NCI-H1105 treated with DMSO at 0.1 percent for 48 hours (cell line): ENCODE measurements at regions not wholly inside any gene's neighbourhood (a gene's known extent, or its start where the extent isn't known, plus 50 kb on each side); places are given as distances from the start of the nearest gene placed in this dataset.
A peak's percentile ranks its signal among the peaks of the same experiment; 100 is the strongest.
"Not testable (repeated sequence)": the region's sequence is repeated elsewhere in the genome, so short reads cannot be mapped to it uniquely, and the experiment has no call there.

Experiments
- DNase-seq: peaks from one replicate; lab custom pipeline; 2025; lab: John Stamatoyannopoulos, UW

- peak; percentile 50 for DNase-seq
Measured at GRCh38 chr10:83983578-83984255, 155.6 kb upstream of the GHITM start.

DNA sequence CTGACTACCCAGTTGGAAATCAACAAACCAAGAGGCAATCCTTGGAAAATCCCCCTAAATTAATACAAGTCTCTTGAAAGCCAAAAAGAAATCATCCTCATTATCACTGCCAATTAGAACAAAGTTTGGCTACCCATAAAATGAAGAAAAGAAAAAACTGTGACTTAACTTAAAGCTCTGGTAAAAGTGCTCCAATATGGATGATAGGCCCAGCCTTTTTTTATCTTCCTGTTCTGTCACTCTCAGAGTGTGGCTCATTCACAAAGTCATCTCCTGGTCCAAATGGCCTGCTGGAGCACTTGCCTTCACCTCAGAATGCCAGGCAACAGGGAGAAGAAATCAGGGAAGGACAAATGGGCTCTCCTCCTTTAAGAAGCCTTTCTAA, 155.1 kb upstream of the GHITM start:
- no peak for DNase-seq

- DNase-seq = no peak
Measured at GRCh38 chr10:83986800-83987199, 152.5 kb upstream of the GHITM start.

- no peak for DNase-seq
Measured at GRCh38 chr10:83987216-83987615, 152.1 kb upstream of the GHITM start.

DNA sequence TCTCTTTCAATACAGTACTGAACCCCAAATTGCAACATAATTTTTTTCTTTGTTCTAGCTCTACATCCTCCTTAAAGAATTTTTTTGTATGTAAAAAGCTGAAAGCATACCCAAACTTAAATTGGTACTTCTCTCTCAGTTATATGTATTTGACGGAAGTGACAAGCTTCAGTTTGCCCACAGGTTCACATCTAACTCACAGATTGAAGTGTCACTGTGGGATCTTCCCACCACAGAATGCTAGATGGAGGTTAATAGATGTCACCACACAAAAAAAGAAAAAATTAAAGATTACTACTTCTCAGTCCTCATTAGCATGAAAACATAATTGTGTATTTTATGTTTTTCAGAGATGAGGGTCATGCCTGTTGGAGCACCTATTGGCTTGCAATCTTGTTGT, 150.9 kb upstream of the GHITM start:
- no peak for DNase-seq

DNA sequence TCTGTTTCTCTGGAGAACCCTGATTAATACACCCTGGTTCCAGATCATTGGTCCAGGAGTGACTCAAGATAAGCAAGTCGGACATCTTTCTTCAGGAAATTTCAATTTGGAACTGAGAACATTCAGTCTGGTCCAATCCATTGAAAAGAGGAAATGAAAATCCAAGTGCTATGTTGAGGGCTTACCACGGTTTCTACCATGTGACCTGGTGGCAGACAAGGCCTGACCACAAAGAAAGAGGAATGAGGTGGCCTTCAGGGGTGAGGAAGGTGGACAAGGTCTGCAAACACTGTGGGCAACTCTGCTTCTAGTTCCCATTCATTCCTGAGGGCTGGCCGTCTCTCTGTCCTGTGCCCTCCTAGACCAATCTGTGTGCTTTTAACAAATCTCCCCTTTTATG, 149.2 kb upstream of the GHITM start:
- no peak for DNase-seq

DNA sequence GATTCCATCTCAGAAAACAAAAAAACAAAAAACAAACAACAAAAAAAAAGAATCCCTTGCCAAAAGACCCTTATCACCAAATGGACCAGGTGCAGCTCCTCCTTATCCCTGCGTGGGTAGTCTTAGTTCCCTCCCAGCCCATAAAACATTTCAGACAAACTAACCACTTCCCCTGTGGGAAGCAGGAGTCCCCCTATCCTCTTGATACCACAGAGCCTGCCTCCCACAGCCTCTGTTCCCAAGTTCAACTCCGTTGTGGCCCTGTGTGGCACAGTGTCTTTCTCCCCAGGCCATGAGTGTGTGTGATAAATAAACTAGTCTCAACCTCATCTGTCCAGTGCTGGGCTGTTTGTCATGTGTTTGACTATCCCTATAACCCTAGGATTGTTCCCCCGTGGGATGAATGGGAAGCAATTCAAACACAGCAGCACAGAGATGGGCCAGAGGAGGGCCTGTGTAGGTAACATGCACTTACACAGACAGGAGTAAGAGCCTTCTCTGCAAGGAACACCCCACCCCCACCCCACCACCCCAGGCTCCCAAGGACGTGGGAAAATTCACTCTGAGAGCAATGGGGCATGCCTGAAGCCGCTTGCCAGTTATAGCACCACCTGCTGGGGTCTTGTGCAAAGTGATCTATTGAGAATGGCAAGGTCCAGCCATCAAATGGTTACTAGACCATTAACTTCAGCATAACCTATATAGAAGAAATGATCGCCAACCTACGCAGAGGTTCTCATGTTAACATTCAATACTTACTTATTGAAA, 147.1 kb upstream of the GHITM start:
- DNase-seq = peak; percentile 2

DNA sequence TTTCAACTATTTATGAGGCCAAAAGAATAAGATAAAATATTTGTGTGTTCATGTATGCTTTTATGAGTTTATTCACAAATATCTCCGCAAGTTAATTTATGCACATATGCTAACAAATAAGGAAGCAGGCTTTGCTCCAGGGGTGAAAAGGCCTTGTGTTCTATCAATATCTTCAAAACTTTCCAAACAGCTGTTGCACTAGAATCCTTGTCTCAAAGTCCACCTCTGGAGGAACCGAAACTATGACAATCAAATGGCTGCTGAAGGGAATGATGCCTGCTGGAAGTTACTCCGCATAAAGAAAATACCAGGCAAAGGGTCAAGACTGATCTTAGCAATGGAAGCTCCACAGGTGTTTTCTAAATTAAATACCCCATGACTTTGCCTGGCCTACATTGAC, 145.0 kb upstream of the GHITM start:
- no peak for DNase-seq

GRCh38 chr10:83995738-83996331, 143.5 kb upstream of the GHITM start:
- DNase-seq = no peak

- DNase-seq = no peak
Measured at GRCh38 chr10:84004221-84004620, 135.1 kb upstream of the GHITM start.

DNA sequence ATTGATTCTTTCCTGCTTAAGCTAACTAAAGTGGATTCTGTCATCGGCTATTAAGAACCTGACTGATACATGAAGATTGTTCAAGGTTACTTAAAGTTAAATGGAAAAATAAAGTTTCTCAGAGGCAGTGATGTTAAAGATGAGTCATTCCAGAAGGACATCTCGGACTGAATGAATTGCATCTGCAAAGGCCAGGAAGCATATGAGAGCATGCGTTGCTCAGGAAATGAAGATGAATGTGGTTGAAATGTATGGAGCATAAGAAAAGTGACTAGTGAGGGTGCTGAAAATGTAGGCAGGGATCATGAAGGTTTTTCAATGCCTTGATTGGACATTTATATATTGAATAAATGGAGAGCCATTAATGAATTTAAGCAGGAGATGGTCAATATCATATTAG, 133.9 kb upstream of the GHITM start:
- no peak for DNase-seq

GRCh38 chr10:84007482-84007881, 131.8 kb upstream of the GHITM start:
- no peak for DNase-seq

DNA sequence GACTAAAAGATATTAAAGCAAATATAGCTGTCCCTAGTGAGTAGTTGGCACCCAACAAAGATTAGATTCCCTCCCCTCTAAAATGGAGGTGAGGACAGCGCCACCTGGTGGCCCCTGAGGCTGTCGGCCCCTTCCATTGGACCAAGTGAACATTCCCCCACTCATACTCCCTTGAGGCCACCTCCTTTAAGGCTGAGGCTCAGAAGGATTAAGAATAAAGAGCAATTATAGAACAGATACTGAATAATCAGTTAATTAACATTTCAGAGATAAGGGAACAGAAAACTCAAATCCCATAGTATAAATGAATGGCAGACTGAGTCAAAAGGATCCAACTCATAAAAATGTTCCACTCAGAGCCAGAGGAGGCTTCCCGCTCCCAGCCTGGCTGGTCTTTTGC, 130.4 kb upstream of the GHITM start:
- no peak for DNase-seq

- no peak for DNase-seq
Measured at GRCh38 chr10:84012431-84012830, 126.9 kb upstream of the GHITM start.

DNA sequence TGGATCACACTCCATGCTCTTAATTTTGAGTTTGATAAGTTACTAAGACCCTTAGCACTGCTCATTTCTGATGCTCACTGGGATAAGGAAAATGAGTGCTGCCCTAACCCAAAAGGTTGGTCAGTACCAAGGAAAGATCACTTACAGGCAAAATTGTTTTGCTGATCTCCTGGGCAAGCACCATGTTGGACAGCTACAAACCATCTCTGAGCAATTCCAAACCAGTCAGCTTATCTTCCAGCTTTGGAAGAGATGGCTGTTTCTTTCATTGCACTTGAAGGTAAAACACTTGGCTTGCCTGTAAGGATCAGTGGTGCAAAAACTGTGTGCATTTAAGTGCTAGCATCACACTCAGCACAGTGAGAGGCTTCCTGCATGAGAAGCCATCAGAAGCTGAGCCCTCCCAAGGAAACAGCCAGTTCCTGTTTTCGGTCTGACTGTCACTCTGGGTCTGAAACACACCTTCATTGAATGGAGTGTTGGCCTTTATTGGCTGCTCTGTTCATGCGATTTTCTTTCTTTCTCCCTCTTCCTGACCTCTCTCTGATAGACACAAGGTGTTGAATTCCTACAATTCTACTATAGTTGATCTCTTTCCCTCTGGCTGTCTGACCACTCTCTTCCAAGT, 126.4 kb upstream of the GHITM start:
- no peak for DNase-seq

- no peak for DNase-seq
Measured at GRCh38 chr10:84015877-84016595, 123.3 kb upstream of the GHITM start.

DNA sequence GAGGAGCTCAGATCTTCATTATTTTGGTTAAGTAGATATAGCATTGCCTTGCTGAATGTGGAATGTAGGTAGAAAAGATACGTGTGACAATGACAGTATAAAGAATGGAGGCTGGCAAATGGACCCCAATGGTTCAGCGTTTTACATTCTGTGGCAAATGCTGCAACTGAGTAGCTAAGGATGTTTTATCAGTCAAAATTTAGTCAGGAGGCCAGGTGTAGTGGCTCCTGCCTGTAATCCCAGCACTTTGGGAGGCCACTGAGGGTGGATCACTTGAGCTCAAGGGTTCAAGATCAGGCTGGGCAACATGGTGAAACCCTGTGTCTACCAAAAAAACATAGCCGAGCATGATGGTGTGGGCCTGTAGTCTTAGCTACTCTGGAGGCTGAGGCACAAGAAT, 120.5 kb upstream of the GHITM start:
- DNase-seq = no peak

GRCh38 chr10:84019854-84020458, 119.4 kb upstream of the GHITM start:
- not testable (repeated sequence) for DNase-seq

DNA sequence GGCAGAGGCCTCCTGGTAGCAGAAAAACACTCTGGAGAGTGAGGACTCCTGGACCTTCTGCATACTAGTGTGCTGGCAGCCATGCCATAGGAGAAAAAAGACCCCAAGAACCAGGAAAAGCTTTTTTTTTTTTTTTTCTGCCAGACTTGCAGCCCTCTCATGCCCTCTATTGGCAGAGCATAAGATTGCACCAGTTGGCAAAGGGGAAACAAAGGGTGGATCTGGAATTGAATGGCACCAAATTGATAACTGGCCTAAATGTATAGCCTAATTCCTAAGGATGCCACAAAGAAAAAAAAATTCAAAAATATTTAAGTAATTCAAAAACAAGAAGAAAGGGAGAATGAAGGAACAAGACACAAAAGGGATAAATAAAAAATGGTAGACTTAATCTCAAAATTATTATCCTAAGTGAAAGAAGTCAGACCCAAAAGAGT, 112.5 kb upstream of the GHITM start:
- peak; percentile 3 for DNase-seq

DNA sequence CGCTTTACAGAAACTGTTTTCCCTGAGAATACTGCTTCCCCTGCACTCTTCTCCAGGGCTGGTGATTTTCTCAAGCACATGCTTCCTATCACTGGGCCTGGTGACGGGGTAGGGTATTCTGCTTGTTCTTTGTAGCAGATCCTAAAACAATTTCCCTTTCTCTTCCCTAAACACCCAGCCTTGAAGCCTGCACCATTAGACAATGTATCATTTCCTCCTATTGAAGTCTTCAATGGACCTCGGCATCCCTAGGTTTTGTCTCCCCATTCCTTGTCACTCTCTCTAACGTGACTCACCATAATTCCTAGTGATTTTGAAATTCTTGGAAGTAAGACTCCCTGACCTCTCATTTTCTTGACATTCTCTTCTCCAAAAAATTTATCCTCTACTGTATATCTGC, 109.5 kb upstream of the GHITM start:
- DNase-seq = no peak

DNA sequence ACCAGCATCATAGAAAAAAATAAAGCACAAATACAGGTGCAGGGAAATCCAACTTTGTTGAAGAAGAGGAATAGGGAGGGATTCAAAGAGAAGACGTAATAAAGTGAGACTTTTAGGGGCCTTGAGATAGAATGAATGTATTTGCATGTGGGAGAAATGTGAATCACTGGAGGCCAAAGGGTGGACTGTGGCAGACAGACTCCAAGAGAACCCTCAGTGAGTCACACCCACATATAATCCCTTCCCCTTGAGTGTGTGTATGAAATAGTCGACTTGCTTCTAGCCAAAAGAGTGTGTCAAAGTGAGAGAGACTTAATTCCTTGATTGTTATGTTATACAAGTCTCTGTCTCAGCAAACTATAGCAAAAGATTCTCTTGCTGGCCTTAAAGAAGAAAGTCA, 101.3 kb upstream of the GHITM start:
- no peak for DNase-seq

DNA sequence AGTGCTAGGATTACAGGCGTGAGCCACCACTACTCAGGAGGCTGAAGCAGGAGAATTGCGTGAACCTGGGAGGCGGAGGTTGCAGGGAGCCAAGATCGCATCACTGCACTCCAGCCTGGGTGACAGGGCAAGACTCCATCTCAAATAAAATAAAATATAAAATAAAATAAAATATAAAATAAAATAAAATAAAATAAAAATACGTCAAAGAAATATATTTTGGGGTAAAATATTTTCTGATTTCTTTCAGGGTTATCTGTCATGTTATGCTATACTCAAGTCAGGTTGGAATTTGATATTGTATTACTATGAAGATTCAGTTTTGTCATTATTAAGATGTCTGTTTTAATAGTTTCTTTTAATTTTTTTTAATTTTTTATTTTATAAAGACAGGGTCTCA, 99.4 kb upstream of the GHITM start:
- no peak for DNase-seq
